GM12891 (cell line): ENCODE measurements at regions not wholly inside any gene's neighbourhood (a gene's known extent, or its start where the extent isn't known, plus 50 kb on each side); places are given as distances from the start of the nearest gene placed in this dataset.

ENCODE experiments used
- POLR2A ChIP-seq: IDR thresholded peaks from 2 replicates; pipeline ENCODE4 v1.6.1; 2011; ENCODE audit warnings: low read depth, low read length, control low read depth
- POLR2AphosphoS5 ChIP-seq: IDR thresholded peaks from 2 replicates; pipeline ENCODE4 v1.6.1; 2011; ENCODE audit warnings: low read depth, low read length, control low read depth
- POU2F2 ChIP-seq: IDR thresholded peaks from 2 replicates; pipeline ENCODE4 v1.6.1; 2011; ENCODE audit warnings: low read depth, mild to moderate bottlenecking, control low read depth, low read length, moderate library complexity
- SPI1 ChIP-seq: IDR thresholded peaks from 2 replicates; pipeline ENCODE4 v1.6.1; 2011; ENCODE audit warnings: low read depth, low read length, control low read depth
- TAF1 ChIP-seq: IDR thresholded peaks from 2 replicates; pipeline ENCODE4 v1.6.1; 2011; ENCODE audit warnings: low read depth, low read length, control low read depth

DNA sequence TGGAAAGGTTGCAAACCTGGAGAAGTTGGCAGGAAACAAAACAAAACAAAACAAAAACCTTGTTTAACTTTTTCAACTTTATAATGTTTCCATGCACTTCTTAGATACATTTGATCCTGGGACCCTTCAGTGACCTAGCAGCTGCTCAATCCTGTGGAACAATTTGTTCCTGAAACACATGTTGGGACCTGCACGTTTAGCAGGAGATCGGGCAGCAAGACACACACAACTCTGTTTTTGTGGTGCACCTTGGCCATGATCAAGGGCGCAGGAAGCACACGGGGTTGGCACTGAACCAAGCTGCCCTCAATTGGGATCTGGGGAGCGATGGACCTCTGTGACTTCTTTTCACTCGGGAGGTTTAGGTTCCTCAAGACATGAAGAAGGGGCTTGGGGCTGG lies 268.7 kb downstream of the LOXHD1 start:
- TF ChIP-seq POLR2A (no peak), POLR2AphosphoS5 (no peak), TAF1 (no peak), SPI1 (no peak), POU2F2 (no peak)
